ENCODE measurements at regions not wholly inside any gene's neighbourhood (a gene's known extent, or its start where the extent isn't known, plus 50 kb on each side); places are given as distances from the start of the nearest gene placed in this dataset.

DNA sequence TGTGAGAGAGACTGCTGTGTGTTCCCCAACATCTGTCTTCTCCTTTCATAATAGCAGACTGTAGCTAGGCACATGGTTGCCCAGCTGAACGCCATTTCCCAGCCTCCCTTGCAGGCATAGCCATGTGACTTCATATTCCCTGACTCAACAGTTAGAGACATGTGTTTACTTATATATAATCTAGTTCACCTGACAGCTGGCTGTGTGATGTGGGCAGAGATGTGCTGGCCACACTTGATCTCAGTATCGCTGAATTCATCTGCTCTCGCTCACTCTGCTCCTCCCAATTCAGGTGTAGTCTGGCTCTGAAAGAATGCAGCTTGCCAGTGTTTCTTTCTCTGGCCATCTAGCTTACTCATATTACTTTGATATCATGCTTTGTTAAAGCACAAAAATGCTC lies 52.3 kb upstream of the SEC11C start:
- ATAC-seq = no peak
- intact Hi-C loops (cut with DNase I; ENCODE audit: low total_unique reads) (no loop called here), in situ Hi-C loops (cut with MboI; ENCODE audit: low sequenced_read_pairs in 4 of 4) (loop anchor here in 1 of 4 donors (25.0 kb wide), 1 partner anchor 575 kb away; no protein-coding TSS in a partner anchor)
- no peaks in the 10 kb centered on the region for H3K9me3 ChIP-seq
- no peaks in the 10 kb centered on the region for H3K4me1 ChIP-seq
- H3K4me3 ChIP-seq = no peak overlapping the region
- no peak for DNase-seq
- no peak for TF ChIP-seq POLR2A (IDR thresholded peaks at IDR 0.05)
- TF ChIP-seq, protein P1, sequence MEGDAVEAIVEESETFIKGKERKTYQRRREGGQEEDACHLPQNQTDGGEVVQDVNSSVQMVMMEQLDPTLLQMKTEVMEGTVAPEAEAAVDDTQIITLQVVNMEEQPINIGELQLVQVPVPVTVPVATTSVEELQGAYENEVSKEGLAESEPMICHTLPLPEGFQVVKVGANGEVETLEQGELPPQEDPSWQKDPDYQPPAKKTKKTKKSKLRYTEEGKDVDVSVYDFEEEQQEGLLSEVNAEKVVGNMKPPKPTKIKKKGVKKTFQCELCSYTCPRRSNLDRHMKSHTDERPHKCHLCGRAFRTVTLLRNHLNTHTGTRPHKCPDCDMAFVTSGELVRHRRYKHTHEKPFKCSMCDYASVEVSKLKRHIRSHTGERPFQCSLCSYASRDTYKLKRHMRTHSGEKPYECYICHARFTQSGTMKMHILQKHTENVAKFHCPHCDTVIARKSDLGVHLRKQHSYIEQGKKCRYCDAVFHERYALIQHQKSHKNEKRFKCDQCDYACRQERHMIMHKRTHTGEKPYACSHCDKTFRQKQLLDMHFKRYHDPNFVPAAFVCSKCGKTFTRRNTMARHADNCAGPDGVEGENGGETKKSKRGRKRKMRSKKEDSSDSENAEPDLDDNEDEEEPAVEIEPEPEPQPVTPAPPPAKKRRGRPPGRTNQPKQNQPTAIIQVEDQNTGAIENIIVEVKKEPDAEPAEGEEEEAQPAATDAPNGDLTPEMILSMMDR (IDR thresholded peaks at IDR 0.05 in 4 of 5, conservative IDR thresholded peaks at IDR 0.05 in 1 of 5) = no peak
- no peak overlapping the region for H3K27ac ChIP-seq
- no peaks in the 10 kb centered on the region for H3K36me3 ChIP-seq
- H3K27me3 ChIP-seq = peaks cover 0 to 3% (median 0%) of the 10 kb centered on the region in 3 donors
